ENCODE measurements at regions not wholly inside any gene's neighbourhood (a gene's known extent, or its start where the extent isn't known, plus 50 kb on each side); places are given as distances from the start of the nearest gene placed in this dataset.

- Histone ChIP-seq H2AK5ac (ENCODE audit: low read depth, low read length) (no peak overlapping the region), H3K18ac (ENCODE audit: low read depth, low read length) (no peak overlapping the region), H3K36me3 (ENCODE audit: control insufficient read depth, insufficient read depth, low read length) (no peaks in the 10 kb centered on the region), H2AFZ (replicated peaks; ENCODE audit: low read length, poor library complexity) (no peak overlapping the region), H2AK9ac (replicated peaks; ENCODE audit: low read depth, low read length, poor library complexity) (no peak overlapping the region), H2BK120ac (ENCODE audit: low read depth, low read length) (no peak overlapping the region), H3K4me3 (ENCODE audit: insufficient read depth, low read depth, low read length) (no peak overlapping the region), H4K5ac (ENCODE audit: low read depth, low read length) (no peak overlapping the region), H3K14ac (replicated peaks; ENCODE audit: low read depth, low read length) (no peak overlapping the region), H3K23ac (ENCODE audit: low read depth, low read length) (no peak overlapping the region), H3K9me3 (ENCODE audit: control insufficient read depth, insufficient read depth, low read length) (peaks cover 2% of the 10 kb centered on the region; the same call in 1 of the 2 replicates), H2BK20ac (ENCODE audit: low read depth, low read length) (no peak overlapping the region), H4K8ac (ENCODE audit: low read depth in 2 of 2, low read length in 2 of 2) (no peak overlapping the region), H3K27ac (ENCODE audit: insufficient read depth, low read length) (no peak overlapping the region), H3K9ac (ENCODE audit: low read depth, low read length) (no peak overlapping the region), H2BK15ac (ENCODE audit: low read depth, low read length) (no peak overlapping the region), H2BK5ac (ENCODE audit: low read depth, low read length, poor library complexity, severe bottlenecking) (no peak overlapping the region), H3K9me1 (ENCODE audit: insufficient read depth, low read length) (no peaks in the 10 kb centered on the region), H3K4me2 (ENCODE audit: low read depth, low read length) (no peak overlapping the region), H3K4ac (ENCODE audit: low read depth, low read length) (no peak overlapping the region), H3K4me1 (ENCODE audit: control insufficient read depth, insufficient read depth, low read length) (peaks cover 1% of the 10 kb centered on the region; the same call in 1 of the 2 replicates), H3K27me3 (ENCODE audit: control insufficient read depth, insufficient read depth, low read length) (peaks cover 3% of the 10 kb centered on the region; the same call in 1 of the 2 replicates), H3K56ac (ENCODE audit: extremely low read depth, insufficient read depth, low read length) (no peak overlapping the region), H4K20me1 (ENCODE audit: insufficient read depth, low read length) (no peaks in the 10 kb centered on the region), H4K91ac (ENCODE audit: insufficient read depth, low read depth, low read length) (no peak overlapping the region), H3K79me1 (ENCODE audit: low read depth in 1 of 2, low read length in 2 of 2) (no peaks in the 10 kb centered on the region)
- ATAC-seq (ENCODE audit: low read depth) (no peak), DNase-seq (no peak)
- TF ChIP-seq CHD1 (IDR thresholded peaks at IDR 0.05; ENCODE audit: low read depth, low read length) (no peak), SMC3 (IDR thresholded peaks at IDR 0.05; ENCODE audit: low read depth, low read length) (no peak), FOS (IDR thresholded peaks at IDR 0.05; ENCODE audit: low read depth, low read length) (no peak), ELK1 (IDR thresholded peaks at IDR 0.05; ENCODE audit: borderline replicate concordance, low read depth, low read length) (no peak), POLR2A (IDR thresholded peaks at IDR 0.05; ENCODE audit: low read depth, low read length) (no peak), NFE2L2 (IDR thresholded peaks at IDR 0.05; ENCODE audit: low read depth, low read length) (no peak), MAFK (IDR thresholded peaks at IDR 0.05; ENCODE audit: low read depth, low read length) (no peak), MAZ (IDR thresholded peaks at IDR 0.05; ENCODE audit: borderline replicate concordance, low read depth, low read length) (no peak), CEBPB (IDR thresholded peaks at IDR 0.05; ENCODE audit: low read depth, low read length) (no peak)
- CTCF ChIA-PET, result no interaction called here
- POLR2A ChIA-PET (ENCODE audit: unreplicated experiment), result no interaction called here
- intact Hi-C loops (cut with micrococcal nuclease) (loop anchor here (10.0 kb wide), 2 partner anchors 294 to 664 kb away; partner anchors contain the start of gene RYBP), dilution Hi-C loops (cut with HindIII; ENCODE audit: low sequenced_read_pairs, unreplicated experiment) (no loop called here), in situ Hi-C loops (cut with MboI; ENCODE audit: low sequenced_read_pairs) (no loop called here)
- WGBS, 2 experiments (ENCODE audit: extremely low coverage in 2 of 2, insufficient read length in 1 of 2), result 60% methylated on average over 1 of the region's 6 CpGs; no CpG with 5 or more reads in 1 of the 2 experiments
- BruUV-seq (replicated peaks), result no TSS peak
These were observed 365.9 kb upstream of the PROK2 start for GRCh38 chr3:72150634-72151412.

All from IMR-90 (cell line).